ENCODE measurements at regions not wholly inside any gene's neighbourhood (a gene's known extent, or its start where the extent isn't known, plus 50 kb on each side); places are given as distances from the start of the nearest gene placed in this dataset.
A peak's percentile ranks its signal among the peaks of the same experiment; 100 is the strongest.
"Not testable (repeated sequence)": the region's sequence is repeated elsewhere in the genome, so short reads cannot be mapped to it uniquely, and the experiment has no call there.

DNA sequence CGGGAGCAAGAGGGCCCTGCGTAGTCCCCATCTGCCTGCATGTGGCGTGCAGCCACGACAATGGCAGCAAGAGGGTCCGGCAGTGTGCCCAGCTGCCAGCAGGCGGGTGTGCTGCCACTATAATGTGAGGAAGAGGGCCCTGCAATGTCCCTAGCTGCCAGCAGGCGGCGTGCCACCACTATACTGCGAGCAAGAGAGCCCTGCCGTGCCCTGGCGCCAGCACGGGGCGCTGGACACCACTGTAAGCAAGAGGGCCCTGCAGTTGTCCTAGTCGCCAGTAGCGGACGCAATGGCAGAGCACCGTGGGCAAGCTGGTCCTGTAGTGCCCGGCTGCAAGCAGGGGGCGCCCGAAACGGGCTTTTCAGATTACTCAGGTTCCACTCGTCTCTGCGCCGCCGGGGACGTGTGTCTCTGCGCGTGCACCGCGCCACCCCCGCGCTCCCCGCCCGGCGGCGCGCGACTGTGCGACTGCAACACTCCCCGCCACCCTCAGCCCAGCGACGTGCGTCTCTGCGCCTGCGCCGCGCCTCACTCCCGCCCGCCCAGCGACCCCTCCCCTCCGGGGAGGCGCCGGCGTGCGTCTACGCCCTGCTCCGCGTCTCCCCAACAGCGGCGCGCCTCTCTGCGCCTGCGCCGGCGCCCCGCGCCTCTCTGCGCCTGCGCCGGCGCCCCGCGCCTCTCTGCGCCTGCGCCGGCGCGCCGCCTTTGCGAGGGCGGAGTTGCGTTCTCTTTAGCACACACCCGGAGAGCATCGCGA, 159.4 kb upstream of the FRG2B start:
- H3K36me3 Mint-ChIP-seq (ENCODE audit: insufficient read depth); H3K9me3 Mint-ChIP-seq; H3K4me1 Mint-ChIP-seq (ENCODE audit: low read depth in 2 of 2); H3K27ac Mint-ChIP-seq; H3K4me3 Mint-ChIP-seq; H3K27me3 Mint-ChIP-seq; ATAC-seq (replicated peaks); DNase-seq: not testable (repeated sequence)

DNA sequence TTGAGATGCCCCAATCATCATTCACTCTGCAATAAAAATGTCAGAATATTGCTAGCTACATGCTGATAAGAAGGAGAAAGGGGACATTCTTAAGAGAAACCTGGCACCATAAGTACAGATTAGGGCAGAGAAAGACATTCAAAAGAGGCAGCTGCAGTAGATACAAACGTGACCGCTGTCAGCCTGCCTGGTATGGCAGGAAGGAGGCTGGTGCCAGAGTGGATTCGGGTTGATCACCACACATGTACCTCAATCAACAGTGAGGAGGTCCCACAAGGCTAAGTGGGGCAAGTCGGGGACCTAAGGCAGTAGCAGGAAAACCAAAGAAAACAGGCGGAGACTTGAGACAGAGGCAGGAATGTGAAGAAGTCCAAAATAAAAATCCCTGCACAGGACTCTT, 158.6 kb upstream of the FRG2B start:
- not testable (repeated sequence) for H3K9me3 Mint-ChIP-seq; H3K27me3 Mint-ChIP-seq; DNase-seq; ATAC-seq (replicated peaks); H3K4me1 Mint-ChIP-seq (ENCODE audit: low read depth in 2 of 2); H3K4me3 Mint-ChIP-seq; H3K36me3 Mint-ChIP-seq (ENCODE audit: insufficient read depth); H3K27ac Mint-ChIP-seq

GRCh38 chr10:133765308-133765707, 138.7 kb upstream of the FRG2B start:
- not testable (repeated sequence) for H3K4me1 Mint-ChIP-seq (ENCODE audit: low read depth in 2 of 2); H3K36me3 Mint-ChIP-seq (ENCODE audit: insufficient read depth); DNase-seq; H3K27ac Mint-ChIP-seq; H3K27me3 Mint-ChIP-seq; H3K9me3 Mint-ChIP-seq; H3K4me3 Mint-ChIP-seq; ATAC-seq (replicated peaks)

- H3K36me3 Mint-ChIP-seq (ENCODE audit: insufficient read depth); H3K9me3 Mint-ChIP-seq; H3K27me3 Mint-ChIP-seq; DNase-seq; H3K27ac Mint-ChIP-seq; H3K4me1 Mint-ChIP-seq (ENCODE audit: low read depth in 2 of 2); H3K4me3 Mint-ChIP-seq: not testable (repeated sequence)
- ATAC-seq (replicated peaks): peak; percentile 36
Measured at GRCh38 chr10:133764823-133765209, 138.2 kb upstream of the FRG2B start.

GRCh38 chr10:133763875-133764822, 137.6 kb upstream of the FRG2B start:
- peak; percentile 5 for ATAC-seq (replicated peaks)
- not testable (repeated sequence) for H3K4me1 Mint-ChIP-seq (ENCODE audit: low read depth in 2 of 2); H3K27ac Mint-ChIP-seq; DNase-seq; H3K36me3 Mint-ChIP-seq (ENCODE audit: insufficient read depth); H3K9me3 Mint-ChIP-seq; H3K27me3 Mint-ChIP-seq; H3K4me3 Mint-ChIP-seq

DNA sequence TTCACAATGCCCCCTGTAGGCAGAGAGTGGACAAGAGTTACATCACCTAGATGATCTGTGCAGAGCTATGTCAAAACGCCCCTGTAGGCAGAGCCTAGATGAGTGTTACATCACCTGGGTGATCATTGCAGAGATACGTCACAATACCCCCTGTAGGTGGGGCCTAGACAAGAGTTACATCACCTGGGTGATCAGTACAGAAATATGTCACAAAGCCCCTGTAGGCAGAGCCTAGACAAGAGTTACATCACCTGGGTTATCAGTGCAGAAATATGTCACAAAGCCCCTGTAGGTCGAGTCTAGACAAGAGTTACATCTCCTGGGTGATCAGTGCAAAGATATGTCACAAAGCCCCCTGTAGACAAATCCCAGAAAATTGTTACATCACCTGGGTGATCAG, 136.6 kb upstream of the FRG2B start:
- H3K4me3 Mint-ChIP-seq; H3K9me3 Mint-ChIP-seq; H3K27ac Mint-ChIP-seq; DNase-seq; H3K27me3 Mint-ChIP-seq; ATAC-seq (replicated peaks); H3K4me1 Mint-ChIP-seq (ENCODE audit: low read depth in 2 of 2); H3K36me3 Mint-ChIP-seq (ENCODE audit: insufficient read depth): not testable (repeated sequence)

DNA sequence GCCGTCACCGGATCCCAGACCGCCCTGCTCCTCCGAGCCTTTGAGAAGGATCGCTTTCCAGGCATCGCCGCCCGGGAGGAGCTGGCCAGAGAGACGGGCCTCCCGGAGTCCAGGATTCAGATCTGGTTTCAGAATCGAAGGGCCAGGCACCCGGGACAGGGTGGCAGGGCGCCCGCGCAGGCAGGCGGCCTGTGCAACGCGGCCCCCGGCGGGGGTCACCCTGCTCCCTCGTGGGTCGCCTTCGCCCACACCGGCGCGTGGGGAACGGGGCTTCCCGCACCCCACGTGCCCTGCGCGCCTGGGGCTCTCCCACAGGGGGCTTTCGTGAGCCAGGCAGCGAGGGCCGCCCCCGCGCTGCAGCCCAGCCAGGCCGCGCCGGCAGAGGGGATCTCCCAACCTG, 127.0 kb upstream of the FRG2B start:
- not testable (repeated sequence) for H3K4me3 Mint-ChIP-seq; DNase-seq; H3K27me3 Mint-ChIP-seq; H3K27ac Mint-ChIP-seq; H3K9me3 Mint-ChIP-seq; ATAC-seq (replicated peaks); H3K4me1 Mint-ChIP-seq (ENCODE audit: low read depth in 2 of 2); H3K36me3 Mint-ChIP-seq (ENCODE audit: insufficient read depth)

Measured in effector memory CD8-positive, alpha-beta T cell (primary cell).